ENCODE measurements at regions not wholly inside any gene's neighbourhood (a gene's known extent, or its start where the extent isn't known, plus 50 kb on each side); places are given as distances from the start of the nearest gene placed in this dataset.
"Not testable (repeated sequence)": the region's sequence is repeated elsewhere in the genome, so short reads cannot be mapped to it uniquely, and the experiment has no call there.

DNA sequence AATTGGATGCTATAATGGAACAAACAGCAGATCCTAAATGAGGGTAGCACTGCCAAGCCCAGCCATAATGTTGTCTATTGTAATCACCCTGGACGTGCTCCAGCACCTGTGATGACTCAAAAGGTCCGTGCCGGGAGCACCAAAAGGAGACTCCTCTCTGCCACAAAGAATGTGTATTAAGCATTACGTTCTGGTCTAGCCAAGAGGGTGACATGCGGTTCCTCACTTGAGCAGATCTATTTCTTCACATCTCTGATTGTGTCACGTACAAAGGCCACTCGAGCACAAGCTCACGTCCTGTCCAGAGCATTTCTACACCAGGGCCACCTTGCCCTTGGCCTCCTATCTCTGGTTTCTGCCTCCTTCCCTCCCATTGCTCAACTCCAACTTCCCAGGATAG, 219.9 kb upstream of the IRS2 start:
- FAIRE-seq: no peak

DNA sequence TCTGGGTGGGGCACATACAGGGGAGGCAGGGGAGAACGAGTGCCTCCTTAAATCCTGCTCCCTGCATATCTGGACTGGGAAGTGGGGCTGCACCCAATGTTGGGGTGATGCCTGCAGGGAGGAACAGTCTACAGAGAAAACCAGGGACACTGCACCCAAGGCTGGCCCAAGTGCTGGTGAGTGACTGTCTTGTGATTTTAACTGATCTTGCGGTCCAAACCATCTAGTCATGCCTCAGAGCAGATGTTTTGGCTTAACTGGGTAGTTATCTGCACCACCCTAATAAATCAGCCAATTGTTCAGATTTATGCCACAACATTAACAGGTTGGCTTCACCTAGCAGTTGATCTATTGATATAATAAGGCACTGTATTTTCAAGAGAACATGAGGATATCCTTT, 219.2 kb upstream of the IRS2 start:
- no peak for FAIRE-seq

GRCh38 chr13:110004814-110005213, 218.4 kb upstream of the IRS2 start:
- no peak for FAIRE-seq

GRCh38 chr13:110001670-110002275, 215.4 kb upstream of the IRS2 start:
- FAIRE-seq: no peak

GRCh38 chr13:110000534-110001345, 214.4 kb upstream of the IRS2 start:
- FAIRE-seq: no peak

GRCh38 chr13:109999659-110000533, 213.5 kb upstream of the IRS2 start:
- no peak for FAIRE-seq

- no peak for FAIRE-seq
Measured at GRCh38 chr13:109998684-109999533, 212.5 kb upstream of the IRS2 start.

DNA sequence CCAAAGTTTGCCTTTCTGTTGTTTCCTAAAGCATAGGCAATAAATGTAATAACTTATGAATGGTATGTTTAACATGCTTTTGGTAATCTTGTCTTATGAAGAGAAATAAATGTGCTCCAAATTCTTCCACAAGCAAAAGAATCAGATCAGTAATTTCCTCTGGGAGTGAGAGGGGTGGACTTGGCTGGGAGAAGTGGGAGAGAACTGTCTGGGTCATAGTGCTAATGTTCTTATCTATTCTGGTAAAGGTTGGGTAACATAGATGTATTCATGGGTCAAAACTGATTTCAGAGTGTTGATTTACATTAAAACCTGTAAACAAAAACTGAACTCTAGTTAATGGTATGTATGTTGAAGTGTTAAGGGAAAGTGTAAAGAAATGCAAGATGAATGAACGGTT, 211.7 kb upstream of the IRS2 start:
- no peak for FAIRE-seq

DNA sequence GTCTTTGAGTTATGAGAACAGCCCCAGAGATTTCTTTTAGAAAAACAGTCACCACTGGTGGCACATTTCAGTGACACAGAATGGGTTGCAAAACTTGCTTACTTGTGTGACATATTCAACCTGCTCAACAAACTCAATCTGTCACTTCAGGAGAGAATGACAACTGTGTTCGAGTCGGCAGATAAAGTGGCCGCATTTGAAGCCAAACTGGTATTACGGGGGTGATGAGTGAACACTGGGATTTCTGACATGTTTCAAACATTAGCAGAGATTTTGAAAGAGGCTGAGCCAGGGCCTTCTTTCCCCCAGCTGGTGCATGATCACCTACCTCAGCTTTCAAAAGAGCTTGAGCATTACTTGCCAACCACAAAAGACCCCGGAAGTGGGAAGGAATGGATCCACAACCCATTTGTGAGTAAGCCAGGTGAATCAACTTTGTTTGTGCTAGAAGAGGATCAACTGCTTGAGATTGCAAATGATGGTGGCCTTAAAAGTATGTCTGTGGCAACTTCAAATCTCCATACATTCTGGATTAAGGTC, 210.7 kb upstream of the IRS2 start:
- FAIRE-seq: not testable (repeated sequence)

- FAIRE-seq: no peak
Measured at GRCh38 chr13:109996404-109996960, 210.1 kb upstream of the IRS2 start.

DNA sequence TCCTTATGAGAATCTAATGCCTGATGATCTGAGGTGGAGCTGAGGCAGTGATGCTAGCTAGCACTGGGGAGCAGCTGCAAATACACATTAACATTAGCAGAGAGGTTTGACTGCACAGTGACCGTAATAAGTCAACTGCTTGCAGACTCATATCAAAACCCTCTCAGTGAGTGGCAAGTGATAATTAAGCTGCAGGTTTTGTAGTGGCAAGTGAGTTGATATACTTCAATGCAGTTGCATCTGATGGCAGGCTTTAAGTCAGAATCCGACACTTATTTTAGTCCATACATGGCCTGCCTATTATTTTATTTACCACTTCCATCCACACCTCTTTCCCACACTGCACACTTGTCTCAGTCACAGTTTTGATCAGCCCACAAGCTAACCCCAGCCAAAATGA, 209.2 kb upstream of the IRS2 start:
- no peak for FAIRE-seq

DNA sequence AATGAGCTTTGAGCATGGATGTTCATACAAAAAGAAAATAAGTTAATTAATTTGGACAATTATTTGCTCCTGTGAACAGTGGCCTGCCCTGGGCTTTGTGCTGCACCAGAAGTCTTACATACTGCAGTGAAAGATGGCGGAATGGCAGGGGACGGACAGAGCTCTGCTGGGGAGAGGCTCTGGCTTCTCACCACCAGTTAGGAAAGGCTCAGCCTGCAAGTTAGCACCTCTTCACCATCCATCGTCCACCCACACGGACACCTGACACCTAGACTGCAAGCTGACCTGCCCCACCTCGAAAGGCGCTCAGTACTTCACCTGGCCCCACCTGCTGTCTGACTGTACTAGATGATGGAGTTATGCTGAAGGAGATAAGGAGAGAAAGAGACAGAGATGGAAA, 203.9 kb upstream of the IRS2 start:
- no peak for FAIRE-seq

DNA sequence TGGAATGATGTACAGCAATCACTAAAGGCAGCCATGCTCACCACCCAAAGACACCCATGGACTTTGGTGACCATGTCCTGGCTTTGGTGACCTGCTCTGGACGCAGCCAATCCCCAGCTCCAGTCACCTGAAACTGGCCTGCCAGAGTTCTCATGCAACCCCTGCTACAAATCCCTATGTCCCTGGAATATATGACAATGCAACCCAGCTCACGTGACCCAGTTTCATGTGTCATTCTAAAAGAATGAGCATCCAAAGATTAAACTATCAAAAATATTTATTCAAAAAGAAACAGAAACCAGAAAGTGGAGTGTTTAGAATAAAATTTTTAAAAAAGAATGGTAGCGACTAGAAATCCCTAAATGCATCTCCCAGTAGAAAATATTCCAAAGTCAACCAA, 203.3 kb upstream of the IRS2 start:
- FAIRE-seq: no peak

DNA sequence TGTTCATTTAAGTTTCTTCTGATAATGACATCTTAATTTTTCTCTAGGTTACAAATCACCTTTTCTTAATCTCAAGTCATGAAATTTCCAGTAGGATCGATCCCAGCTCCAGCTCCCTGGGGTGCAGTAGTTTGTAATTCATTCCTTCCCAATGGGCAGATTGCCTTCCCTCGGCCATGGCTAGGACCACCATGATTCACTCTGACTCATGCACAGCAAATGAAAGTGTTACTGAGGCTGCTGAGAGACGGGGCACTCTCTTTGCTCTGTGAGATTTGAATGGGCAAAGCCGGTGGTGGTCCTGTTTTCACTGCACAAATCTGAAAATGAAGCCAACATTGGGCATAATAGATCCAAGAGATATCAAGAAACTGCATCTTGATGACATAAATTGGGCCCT, 202.8 kb upstream of the IRS2 start:
- FAIRE-seq: no peak

DNA sequence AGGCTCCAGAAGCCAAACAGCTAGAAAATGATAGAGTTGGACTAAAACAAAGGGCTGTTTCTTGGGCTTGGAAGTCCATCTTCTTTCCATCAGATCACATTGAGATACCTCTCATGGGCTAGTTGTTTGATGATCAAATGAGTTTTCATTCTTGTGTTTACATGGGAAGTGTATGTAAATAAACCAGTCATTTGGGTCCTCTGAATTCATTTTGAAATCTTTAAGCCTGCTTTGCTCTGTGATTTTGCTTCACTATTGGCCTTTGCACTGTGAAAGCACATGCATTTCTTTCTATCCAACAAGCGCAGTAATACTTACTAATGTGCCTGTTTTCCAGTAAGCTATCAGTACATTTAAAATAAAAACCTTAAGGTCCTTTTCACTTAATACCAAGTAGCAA, 200.5 kb upstream of the IRS2 start:
- no peak for FAIRE-seq

DNA sequence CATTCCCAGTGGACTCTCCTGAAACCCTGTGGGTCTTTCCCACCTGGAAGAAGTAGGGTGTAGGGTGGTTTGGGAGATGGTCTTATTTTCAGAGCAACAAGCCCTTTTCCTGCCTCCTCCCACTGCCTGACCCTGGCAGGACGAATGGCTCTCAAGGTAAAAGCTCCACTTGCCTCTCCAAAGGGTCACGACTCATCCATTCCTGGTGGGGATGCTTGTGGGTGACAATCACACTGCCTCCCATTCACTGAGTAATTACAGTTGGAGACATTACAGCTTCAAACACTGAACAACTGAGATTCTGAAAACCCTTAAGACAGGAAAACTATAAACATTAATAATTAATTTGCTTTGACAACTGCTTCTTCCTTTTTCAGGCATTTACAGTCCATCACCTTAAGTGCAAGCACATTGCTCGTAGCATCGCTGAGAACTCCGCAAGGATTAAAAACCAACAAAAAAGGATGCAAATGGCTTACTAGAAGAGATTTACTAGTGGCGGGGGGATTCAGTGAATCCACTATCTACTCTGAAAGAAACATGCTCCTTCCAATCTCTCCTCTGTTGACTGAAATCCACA, 199.6 kb upstream of the IRS2 start:
- FAIRE-seq: no peak

GRCh38 chr13:109983447-109983846, 197.1 kb upstream of the IRS2 start:
- FAIRE-seq: no peak

DNA sequence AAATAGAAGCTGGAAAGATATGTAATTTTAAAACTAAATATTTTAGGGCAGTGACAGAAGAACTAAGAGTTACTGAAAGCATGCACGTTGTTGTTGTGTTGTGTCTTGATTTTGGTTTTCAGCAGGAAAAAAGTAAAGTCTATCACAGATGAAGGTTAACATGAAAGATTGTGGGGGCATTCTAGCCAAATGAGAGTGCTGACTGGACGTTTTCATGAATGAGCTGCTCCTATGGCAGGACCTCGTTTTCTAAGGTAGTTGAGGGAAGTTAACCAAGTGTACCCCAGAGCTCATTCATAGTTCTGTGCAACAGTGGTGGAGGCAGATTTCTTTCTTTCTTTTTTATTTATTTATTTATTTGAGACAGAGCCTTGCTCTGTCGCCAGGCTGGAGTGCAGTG, 194.6 kb upstream of the IRS2 start:
- no peak for FAIRE-seq

- not testable (repeated sequence) for FAIRE-seq
Measured at GRCh38 chr13:109979676-109980075, 193.3 kb upstream of the IRS2 start.

DNA sequence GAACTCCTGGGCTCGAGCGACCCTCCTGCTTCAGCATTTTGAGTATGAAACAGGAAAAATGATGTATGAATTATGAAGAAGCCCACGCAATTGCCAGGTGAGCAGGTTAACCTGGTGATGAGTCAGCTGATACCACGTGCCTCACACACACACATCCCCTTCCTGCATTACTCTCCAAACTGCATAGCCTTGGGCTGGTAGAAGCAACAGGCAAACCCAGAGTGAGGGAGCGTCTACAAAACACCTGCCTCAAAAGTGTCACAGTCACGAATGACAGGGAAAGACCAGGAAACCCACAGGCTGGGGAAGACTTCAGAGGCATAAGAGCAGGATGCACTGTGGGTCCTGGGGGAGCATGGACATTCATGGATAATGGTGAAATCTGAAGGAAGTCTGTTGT, 192.8 kb upstream of the IRS2 start:
- no peak for FAIRE-seq

DNA sequence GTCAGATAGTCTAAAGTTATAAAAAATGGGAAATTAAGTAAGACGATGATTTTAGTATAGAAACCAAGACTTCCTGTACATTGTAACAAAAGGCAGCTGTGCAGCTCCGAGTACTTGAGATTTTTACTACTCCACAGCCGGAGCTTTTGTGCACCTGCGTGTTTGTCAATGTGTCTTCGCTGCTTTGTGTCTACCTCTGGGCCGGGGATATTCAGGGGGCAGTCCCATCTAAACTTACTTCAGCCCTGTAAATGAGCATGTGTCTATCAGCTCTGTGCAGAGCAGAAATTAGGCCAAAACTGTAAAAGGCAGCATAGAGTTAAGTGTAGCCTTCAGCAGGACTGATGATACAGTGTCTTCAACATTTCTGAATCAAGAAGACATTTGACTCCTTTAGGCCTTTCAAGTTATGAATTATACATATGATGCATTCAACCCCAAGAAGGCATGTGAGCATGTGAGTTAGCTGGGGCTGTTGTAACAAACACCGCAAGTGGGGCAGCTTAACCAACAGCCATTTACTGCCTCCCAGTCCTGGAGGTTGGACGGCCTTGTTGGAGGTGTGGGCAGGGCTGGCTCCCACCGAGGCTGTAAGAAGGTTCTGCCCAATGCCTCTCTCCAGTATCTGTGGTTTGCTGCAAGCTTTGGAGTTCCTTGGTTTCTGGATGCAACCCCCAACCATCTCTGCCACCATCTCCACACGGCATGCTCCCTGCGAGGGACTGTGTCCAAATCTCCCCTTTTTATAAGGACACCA, 191.0 kb upstream of the IRS2 start:
- FAIRE-seq: no peak
